IMR-90 (cell line): ENCODE measurements at regions not wholly inside any gene's neighbourhood (a gene's known extent, or its start where the extent isn't known, plus 50 kb on each side); places are given as distances from the start of the nearest gene placed in this dataset.

ENCODE experiments used
- BHLHE40 ChIP-seq: fragments of 150-350 bp; IDR thresholded peaks from 2 replicates; pipeline ENCODE4 v1.6.1; 2016; ENCODE audit warnings: mild to moderate bottlenecking, low read depth, low read length
- CTCF ChIP-seq: conservative IDR thresholded peaks from 2 replicates; pipeline ENCODE4 v1.5.1; 2012; ENCODE audit warnings: mild to moderate bottlenecking, low read depth, low read length, improper control_type of control experiment
- MAFK ChIP-seq: IDR thresholded peaks from 2 replicates; pipeline ENCODE4 v1.6.1; 2012; ENCODE audit warnings: low read depth, low read length, improper control_type of control experiment
- MAZ ChIP-seq: IDR thresholded peaks from 2 replicates; pipeline ENCODE4 v1.6.1; 2012; ENCODE audit warnings: low read depth, mild to moderate bottlenecking, low read length, improper control_type of control experiment, moderate library complexity, borderline replicate concordance
- NFE2L2 ChIP-seq: fragments of 150-350 bp; IDR thresholded peaks from 2 replicates; pipeline ENCODE4 v1.6.1; 2016; ENCODE audit warnings: low read depth, mild to moderate bottlenecking, low read length
- POLR2A ChIP-seq: IDR thresholded peaks from 2 replicates; pipeline ENCODE4 v1.6.1; 2012; ENCODE audit warnings: mild to moderate bottlenecking, low read depth, low read length
- RAD21 ChIP-seq: IDR thresholded peaks from 2 replicates; pipeline ENCODE4 v1.6.1; 2012; ENCODE audit warnings: low read length, improper control_type of control experiment
- SMC3 ChIP-seq: fragments of 150-350 bp; IDR thresholded peaks from 2 replicates; pipeline ENCODE4 v1.6.1; 2016; ENCODE audit warnings: low read depth, mild to moderate bottlenecking, antibody characterized with exemption, low read length, moderate library complexity

- no peak for TF ChIP-seq CTCF
- TF ChIP-seq POLR2A: no peak
- TF ChIP-seq MAZ: no peak
- TF ChIP-seq MAFK: no peak
- TF ChIP-seq BHLHE40: no peak
- TF ChIP-seq NFE2L2: no peak
- no peak for TF ChIP-seq RAD21
- no peak for TF ChIP-seq SMC3
These were observed 100.1 kb downstream of the DDX1 start for GRCh38 chr2:15691586-15692310.
